ENCODE measurements at regions not wholly inside any gene's neighbourhood (a gene's known extent, or its start where the extent isn't known, plus 50 kb on each side); places are given as distances from the start of the nearest gene placed in this dataset.

DNA sequence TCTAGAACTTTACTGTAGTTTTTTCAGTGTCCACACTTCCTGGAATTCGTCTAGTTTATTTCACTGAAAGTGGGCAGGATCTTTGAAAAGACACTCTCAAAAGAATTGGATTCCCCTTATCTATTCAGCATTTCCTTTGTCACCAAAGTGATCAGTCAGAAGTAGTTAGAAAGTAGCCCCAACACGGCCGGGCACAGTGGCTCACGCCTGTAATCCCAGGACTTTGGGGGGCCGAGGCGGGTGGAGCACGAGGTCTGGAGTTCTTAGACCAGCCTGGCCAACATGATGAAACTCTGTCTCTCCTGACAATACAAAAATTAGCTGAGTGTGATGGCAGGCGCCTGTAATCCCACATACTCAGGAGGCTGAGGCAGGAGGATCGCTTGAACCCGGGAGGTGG is 69.0 kb upstream of the KMT2C start:
- Histone ChIP-seq H3K9me3 (ENCODE audit: control insufficient read depth in 2 of 3, insufficient read depth in 1 of 3, low read length in 3 of 3) (no peaks in the 10 kb centered on the region), H3K9ac (ENCODE audit: low read length in 3 of 3) (no peak overlapping the region), H3K4me1 (ENCODE audit: control insufficient read depth in 2 of 3, insufficient read depth in 2 of 3, low read depth in 1 of 3, low read length in 3 of 3) (no peaks in the 10 kb centered on the region), H3K36me3 (ENCODE audit: control insufficient read depth in 2 of 3, insufficient read depth in 3 of 3, low read length in 3 of 3) (no peaks in the 10 kb centered on the region), H3K27ac (ENCODE audit: low read depth in 2 of 2, low read length in 2 of 2) (no peak overlapping the region), H3K27me3 (ENCODE audit: control insufficient read depth, insufficient read depth, low read length) (no peaks in the 10 kb centered on the region), H3K4me3 (ENCODE audit: low read length in 3 of 3) (no peak overlapping the region)
- TF ChIP-seq, protein P1, sequence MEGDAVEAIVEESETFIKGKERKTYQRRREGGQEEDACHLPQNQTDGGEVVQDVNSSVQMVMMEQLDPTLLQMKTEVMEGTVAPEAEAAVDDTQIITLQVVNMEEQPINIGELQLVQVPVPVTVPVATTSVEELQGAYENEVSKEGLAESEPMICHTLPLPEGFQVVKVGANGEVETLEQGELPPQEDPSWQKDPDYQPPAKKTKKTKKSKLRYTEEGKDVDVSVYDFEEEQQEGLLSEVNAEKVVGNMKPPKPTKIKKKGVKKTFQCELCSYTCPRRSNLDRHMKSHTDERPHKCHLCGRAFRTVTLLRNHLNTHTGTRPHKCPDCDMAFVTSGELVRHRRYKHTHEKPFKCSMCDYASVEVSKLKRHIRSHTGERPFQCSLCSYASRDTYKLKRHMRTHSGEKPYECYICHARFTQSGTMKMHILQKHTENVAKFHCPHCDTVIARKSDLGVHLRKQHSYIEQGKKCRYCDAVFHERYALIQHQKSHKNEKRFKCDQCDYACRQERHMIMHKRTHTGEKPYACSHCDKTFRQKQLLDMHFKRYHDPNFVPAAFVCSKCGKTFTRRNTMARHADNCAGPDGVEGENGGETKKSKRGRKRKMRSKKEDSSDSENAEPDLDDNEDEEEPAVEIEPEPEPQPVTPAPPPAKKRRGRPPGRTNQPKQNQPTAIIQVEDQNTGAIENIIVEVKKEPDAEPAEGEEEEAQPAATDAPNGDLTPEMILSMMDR (IDR thresholded peaks at IDR 0.05; ENCODE audit: borderline replicate concordance, extremely low read depth, insufficient read depth) = no peak
- DNase-seq = peak in 1 of 5 donors; percentile 11
- intact Hi-C loops (cut with DNase I) = no loop called here
- FAIRE-seq = no peak

DNA sequence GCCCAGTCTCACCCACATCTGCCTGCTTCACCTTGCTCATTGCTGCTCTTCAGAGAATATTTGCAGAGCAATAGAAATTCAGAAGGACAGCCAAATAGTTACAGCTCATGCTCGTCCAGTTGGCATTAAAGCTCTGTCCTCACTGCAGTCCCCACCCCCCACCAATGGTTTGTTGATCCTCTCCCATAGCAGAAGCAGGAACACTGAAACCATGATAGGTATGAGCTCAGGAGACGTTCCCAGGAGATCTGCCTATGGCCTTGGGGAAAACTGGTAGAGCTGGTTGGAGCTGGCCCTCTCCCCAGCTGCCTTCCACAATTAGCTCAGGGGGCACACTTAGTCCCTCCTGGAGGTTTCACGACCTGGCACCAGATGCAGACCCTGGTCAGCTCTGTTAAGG is 68.6 kb upstream of the KMT2C start:
- Histone ChIP-seq H3K4me3 (ENCODE audit: low read length in 3 of 3) (no peak overlapping the region), H3K9me3 (ENCODE audit: control insufficient read depth in 2 of 3, insufficient read depth in 1 of 3, low read length in 3 of 3) (no peaks in the 10 kb centered on the region), H3K27me3 (ENCODE audit: control insufficient read depth, insufficient read depth, low read length) (no peaks in the 10 kb centered on the region), H3K36me3 (ENCODE audit: control insufficient read depth in 2 of 3, insufficient read depth in 3 of 3, low read length in 3 of 3) (no peaks in the 10 kb centered on the region), H3K4me1 (ENCODE audit: control insufficient read depth in 2 of 3, insufficient read depth in 2 of 3, low read depth in 1 of 3, low read length in 3 of 3) (no peaks in the 10 kb centered on the region), H3K27ac (ENCODE audit: low read depth in 2 of 2, low read length in 2 of 2) (no peak overlapping the region), H3K9ac (ENCODE audit: low read length in 3 of 3) (no peak overlapping the region)
- TF ChIP-seq, protein P1 (IDR thresholded peaks at IDR 0.05; ENCODE audit: borderline replicate concordance, extremely low read depth, insufficient read depth) = no peak
- intact Hi-C loops (cut with DNase I) = no loop called here
- DNase-seq = peak in 1 of 5 donors; percentile 41
- no peak for FAIRE-seq

DNA sequence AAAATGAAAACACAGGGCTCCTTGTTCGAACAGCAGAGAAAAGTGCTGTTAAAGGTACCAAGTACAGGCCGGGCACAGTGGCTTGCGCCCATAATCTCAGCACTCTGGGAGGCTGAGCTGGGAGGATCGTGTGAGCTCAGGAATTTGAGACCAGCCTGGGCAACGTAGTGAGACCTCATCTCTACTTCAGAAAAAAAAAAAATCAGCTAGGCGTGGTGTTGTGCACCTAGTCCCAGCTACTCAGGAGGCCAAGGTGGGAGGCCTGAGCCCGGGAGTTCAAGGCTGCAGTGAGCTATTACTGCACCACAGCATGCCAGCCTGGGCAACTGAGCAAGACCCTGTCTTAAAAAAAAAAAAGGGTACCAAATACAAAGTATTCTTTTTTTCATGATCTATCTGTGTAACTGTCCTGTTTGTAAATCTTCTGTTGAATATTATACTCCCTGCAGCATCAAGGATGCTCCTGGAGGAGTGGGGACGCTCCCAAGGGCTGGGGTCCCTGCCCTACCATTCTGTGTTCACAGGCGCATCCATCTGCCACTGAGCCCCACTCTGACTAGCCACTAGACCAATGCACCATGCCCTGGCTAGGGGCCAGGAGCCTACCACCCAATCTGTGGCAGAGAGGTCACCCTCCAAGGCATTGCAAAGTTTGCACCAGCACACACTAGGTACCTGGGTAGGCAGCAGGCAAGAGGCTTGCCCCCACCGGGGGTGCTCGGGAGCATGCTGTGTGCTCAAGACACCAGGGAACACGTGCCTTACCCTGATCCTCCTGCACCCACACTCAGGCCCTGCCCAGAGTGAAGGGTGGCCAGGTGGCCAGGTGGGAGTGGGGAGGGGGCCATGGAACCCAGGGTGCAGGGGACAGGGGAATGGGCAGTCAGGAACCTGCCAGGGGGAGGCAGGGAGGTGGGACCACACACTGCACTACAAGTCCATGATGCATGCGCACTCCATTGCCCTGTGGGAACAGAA is 67.3 kb upstream of the KMT2C start:
- TF ChIP-seq, protein P1 (IDR thresholded peaks at IDR 0.05; ENCODE audit: borderline replicate concordance, extremely low read depth, insufficient read depth) = no peak
- no peaks in the 10 kb centered on the region for H3K4me1 ChIP-seq (ENCODE audit: control insufficient read depth in 2 of 3, insufficient read depth in 2 of 3, low read depth in 1 of 3, low read length in 3 of 3)
- H3K36me3 ChIP-seq (ENCODE audit: control insufficient read depth in 2 of 3, insufficient read depth in 3 of 3, low read length in 3 of 3) = no peaks in the 10 kb centered on the region
- DNase-seq (peak in 1 of 5 donors; percentile 54), FAIRE-seq (no peak)
- no peaks in the 10 kb centered on the region for H3K9me3 ChIP-seq (ENCODE audit: control insufficient read depth in 2 of 3, insufficient read depth in 1 of 3, low read length in 3 of 3)
- no peak overlapping the region for H3K27ac ChIP-seq (ENCODE audit: low read depth in 2 of 2, low read length in 2 of 2)
- intact Hi-C loops (cut with DNase I) = no loop called here
- no peak overlapping the region for H3K4me3 ChIP-seq (ENCODE audit: low read length in 3 of 3)
- no peak overlapping the region for H3K9ac ChIP-seq (ENCODE audit: low read length in 3 of 3)
- no peaks in the 10 kb centered on the region for H3K27me3 ChIP-seq (ENCODE audit: control insufficient read depth, insufficient read depth, low read length)
